ENCODE measurements at regions not wholly inside any gene's neighbourhood (a gene's known extent, or its start where the extent isn't known, plus 50 kb on each side); places are given as distances from the start of the nearest gene placed in this dataset.

DNA sequence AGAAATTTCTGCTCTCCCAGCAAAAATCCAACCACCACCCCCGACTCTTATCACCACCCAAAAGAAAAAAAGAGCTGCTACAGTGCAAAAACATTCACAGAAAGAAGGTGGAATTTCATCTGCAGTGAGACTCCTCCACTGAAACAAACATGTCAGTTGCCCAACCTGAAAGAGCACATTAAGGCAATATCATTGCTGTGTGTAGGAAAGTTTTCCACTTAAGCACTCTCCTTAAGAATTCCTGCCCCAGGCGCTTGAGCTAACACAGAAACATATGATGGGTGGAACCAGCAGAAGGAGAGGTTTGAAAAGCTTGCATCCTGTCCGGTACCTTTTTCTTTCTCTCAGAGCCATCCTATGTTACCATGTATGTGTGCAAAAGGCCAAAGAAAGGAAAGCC lies 200.8 kb upstream of the GADL1 start:
- TF ChIP-seq, protein P1, sequence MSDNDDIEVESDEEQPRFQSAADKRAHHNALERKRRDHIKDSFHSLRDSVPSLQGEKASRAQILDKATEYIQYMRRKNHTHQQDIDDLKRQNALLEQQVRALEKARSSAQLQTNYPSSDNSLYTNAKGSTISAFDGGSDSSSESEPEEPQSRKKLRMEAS (IDR thresholded peaks at IDR 0.05; ENCODE audit: low read depth, low read length), result no peak
- TF ChIP-seq, protein P2, sequence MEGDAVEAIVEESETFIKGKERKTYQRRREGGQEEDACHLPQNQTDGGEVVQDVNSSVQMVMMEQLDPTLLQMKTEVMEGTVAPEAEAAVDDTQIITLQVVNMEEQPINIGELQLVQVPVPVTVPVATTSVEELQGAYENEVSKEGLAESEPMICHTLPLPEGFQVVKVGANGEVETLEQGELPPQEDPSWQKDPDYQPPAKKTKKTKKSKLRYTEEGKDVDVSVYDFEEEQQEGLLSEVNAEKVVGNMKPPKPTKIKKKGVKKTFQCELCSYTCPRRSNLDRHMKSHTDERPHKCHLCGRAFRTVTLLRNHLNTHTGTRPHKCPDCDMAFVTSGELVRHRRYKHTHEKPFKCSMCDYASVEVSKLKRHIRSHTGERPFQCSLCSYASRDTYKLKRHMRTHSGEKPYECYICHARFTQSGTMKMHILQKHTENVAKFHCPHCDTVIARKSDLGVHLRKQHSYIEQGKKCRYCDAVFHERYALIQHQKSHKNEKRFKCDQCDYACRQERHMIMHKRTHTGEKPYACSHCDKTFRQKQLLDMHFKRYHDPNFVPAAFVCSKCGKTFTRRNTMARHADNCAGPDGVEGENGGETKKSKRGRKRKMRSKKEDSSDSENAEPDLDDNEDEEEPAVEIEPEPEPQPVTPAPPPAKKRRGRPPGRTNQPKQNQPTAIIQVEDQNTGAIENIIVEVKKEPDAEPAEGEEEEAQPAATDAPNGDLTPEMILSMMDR (IDR thresholded peaks at IDR 0.05; ENCODE audit: low read depth, low read length), result no peak
- TF ChIP-seq MYC (IDR thresholded peaks at IDR 0.05; ENCODE audit: low read depth, low read length), result no peak
- TF ChIP-seq POLR2A (IDR thresholded peaks at IDR 0.05; ENCODE audit: extremely low read depth, insufficient read length), result no peak
